GM12874 (cell line): ENCODE measurements at regions not wholly inside any gene's neighbourhood (a gene's known extent, or its start where the extent isn't known, plus 50 kb on each side); places are given as distances from the start of the nearest gene placed in this dataset.

Experiments
- TF ChIP-seq, protein P1 (sequence below): IDR thresholded peaks from 2 replicates; pipeline ENCODE4 v1.5.1; 2011; ENCODE audit warnings: low read depth, mild to moderate bottlenecking, control low read depth, low read length, moderate library complexity; ENCODE audit not compliant: insufficient read depth

DNA sequence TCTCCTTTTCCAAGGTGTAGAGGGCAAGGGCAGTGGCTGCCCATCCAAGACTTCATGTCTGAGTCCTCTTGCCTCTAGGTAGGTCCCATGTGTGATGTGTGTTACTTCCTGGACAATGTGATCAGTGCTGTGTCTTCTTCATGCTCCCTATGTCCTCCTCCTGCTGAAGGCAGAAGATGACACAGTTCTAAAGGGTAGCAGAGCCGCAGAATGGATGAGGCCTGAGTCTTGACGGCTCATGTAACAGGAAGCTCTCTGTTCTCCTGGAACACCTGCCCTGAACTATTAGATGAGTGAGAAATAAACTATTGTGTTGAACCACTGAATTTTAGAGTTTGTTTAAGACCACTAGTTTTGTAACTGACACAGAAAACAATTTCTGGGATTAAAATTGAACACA lies 165.9 kb downstream of the NDFIP2 start:
- TF ChIP-seq, protein P1, sequence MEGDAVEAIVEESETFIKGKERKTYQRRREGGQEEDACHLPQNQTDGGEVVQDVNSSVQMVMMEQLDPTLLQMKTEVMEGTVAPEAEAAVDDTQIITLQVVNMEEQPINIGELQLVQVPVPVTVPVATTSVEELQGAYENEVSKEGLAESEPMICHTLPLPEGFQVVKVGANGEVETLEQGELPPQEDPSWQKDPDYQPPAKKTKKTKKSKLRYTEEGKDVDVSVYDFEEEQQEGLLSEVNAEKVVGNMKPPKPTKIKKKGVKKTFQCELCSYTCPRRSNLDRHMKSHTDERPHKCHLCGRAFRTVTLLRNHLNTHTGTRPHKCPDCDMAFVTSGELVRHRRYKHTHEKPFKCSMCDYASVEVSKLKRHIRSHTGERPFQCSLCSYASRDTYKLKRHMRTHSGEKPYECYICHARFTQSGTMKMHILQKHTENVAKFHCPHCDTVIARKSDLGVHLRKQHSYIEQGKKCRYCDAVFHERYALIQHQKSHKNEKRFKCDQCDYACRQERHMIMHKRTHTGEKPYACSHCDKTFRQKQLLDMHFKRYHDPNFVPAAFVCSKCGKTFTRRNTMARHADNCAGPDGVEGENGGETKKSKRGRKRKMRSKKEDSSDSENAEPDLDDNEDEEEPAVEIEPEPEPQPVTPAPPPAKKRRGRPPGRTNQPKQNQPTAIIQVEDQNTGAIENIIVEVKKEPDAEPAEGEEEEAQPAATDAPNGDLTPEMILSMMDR: no peak

DNA sequence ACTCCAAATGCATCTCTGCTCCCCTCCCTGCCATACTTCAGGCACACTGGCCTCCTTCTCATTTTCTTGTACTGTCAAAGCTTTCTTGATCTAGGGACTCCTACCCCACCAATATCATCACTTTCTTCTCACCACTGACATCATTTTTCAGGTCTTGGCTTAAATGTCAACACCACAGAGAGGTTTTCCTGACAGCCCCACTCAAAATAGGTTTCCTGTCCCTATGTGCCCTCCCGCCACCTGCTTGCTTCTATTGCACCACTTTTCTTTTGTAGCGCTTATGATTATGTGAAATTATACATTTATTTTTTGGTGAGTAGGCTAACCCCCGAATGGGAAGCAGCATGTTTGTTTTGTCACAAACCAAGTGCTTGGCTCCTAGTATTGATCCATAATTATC lies 164.6 kb downstream of the NDFIP2 start:
- TF ChIP-seq, protein P1: no peak

GRCh38 chr13:79642596-79642995 lies 161.6 kb downstream of the NDFIP2 start:
- TF ChIP-seq, protein P1: no peak

DNA sequence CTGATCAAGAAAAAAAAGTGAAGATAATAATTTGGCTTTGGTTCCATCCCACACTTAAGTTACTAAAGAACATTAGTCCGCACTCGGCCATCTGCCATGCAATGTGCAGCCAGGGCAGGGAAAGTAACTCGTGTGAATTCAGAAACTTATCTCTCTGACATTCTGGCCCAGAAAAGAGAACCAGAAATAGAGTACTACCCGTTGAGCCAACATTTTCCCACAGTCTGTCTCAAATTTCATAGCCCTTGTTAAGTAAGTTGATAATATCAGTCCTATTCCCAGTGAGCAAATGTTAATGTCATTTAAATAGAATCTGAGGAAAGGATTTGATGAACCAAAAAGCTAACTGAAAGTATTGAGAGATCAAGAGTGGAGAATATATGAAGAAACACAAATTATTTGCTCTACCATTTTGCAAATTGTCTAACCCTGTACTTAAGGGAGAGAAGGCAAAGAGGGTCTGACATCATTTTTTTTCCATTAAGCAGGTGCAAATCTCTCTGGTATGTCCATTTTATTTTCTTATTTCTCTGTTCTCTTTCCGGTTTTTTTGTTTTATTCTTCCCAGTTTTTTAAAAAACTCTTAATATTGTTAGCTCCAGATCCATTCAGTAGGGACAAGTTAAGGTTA lies 156.3 kb downstream of the NDFIP2 start:
- TF ChIP-seq, protein P1: no peak

- TF ChIP-seq, protein P1: no peak
Measured at GRCh38 chr13:79631051-79631659, 150.2 kb downstream of the NDFIP2 start.

DNA sequence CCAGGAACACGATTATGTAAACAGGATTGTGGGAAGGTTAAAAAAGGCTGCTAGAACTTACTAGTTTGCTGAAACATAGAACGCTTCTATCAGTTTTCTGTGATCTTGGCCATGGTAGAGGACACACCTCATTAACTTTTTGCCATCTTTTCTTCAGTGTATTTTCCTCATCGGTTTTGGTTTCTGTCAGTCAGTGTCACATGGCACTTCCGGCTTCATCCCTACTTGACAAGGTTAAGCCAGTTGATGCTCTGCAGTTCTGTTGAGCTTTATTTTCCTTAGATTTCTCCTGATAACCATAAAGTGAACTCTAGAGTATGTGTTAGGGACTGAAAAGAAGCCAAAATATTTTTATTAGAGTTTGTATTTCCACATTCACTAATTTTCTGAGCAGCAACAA lies 147.5 kb downstream of the NDFIP2 start:
- TF ChIP-seq, protein P1: no peak

- TF ChIP-seq, protein P1: no peak
Measured at GRCh38 chr13:79626924-79627323, 146.0 kb downstream of the NDFIP2 start.
